GM23338 (cell line): ENCODE measurements at regions not wholly inside any gene's neighbourhood (a gene's known extent, or its start where the extent isn't known, plus 50 kb on each side); places are given as distances from the start of the nearest gene placed in this dataset.

Experiments
- EZH2 ChIP-seq: fragments of 200-600 bp; sonication (generic); IDR thresholded peaks from one replicate; pipeline ENCODE4 v1.8.0; 2017; ENCODE audit warnings: antibody characterized with exemption, mild to moderate bottlenecking, low read depth; ENCODE audit not compliant: unreplicated experiment
- EZH2phosphoT487 ChIP-seq: fragments of 200-600 bp; sonication (generic); IDR thresholded peaks from one replicate; pipeline ENCODE4 v1.8.1; 2018; ENCODE audit warnings: antibody characterized with exemption; ENCODE audit not compliant: unreplicated experiment
- JUNB ChIP-seq: IDR thresholded peaks from one replicate; pipeline ENCODE4 v1.6.1; 2016; ENCODE audit warnings: antibody characterized with exemption; ENCODE audit not compliant: unreplicated experiment
- NANOG ChIP-seq: IDR thresholded peaks from 2 replicates; pipeline ENCODE4 v1.6.1; 2016; ENCODE audit warnings: antibody characterized with exemption, borderline replicate concordance
- STAT1 ChIP-seq: IDR thresholded peaks from one replicate; pipeline ENCODE4 v1.6.1; 2016; ENCODE audit warnings: antibody characterized with exemption; ENCODE audit not compliant: unreplicated experiment
- ZNF114 ChIP-seq: fragments of 250-450 bp; sonication (Bioruptor Pico); IDR thresholded peaks from 2 replicates; pipeline ENCODE4 v1.5.0; 2020; ENCODE audit warnings: mild to moderate bottlenecking, moderate library complexity
- ZNF331 ChIP-seq: fragments of 250-450 bp; sonication (Bioruptor Pico); IDR thresholded peaks from 2 replicates; pipeline ENCODE4 v1.5.0; 2020; ENCODE audit warnings: low read depth, mild to moderate bottlenecking, moderate library complexity
- TF ChIP-seq, protein P1 (sequence below): fragments of 250-450 bp; sonication (Bioruptor Pico); IDR thresholded peaks from 2 replicates; pipeline ENCODE4 v1.5.0; 2020; ENCODE audit warnings: mild to moderate bottlenecking, moderate library complexity
- TF ChIP-seq, protein P2 (sequence below), 2 experiments: fragments of 200-600 bp in 1 of 2; sonication (generic) in 1 of 2; conservative IDR thresholded peaks; 2 replicates each; pipeline versions ENCODE4 v1.5.1 to v1.6.1; 2016 to 2017; ENCODE audit warnings: antibody characterized with exemption in 2 of 2, low read depth in 2 of 2, mild to moderate bottlenecking in 2 of 2, moderate library complexity in 1 of 2
- TF ChIP-seq, protein P3 (sequence below): IDR thresholded peaks from 2 replicates; pipeline ENCODE4 v1.6.1; 2016; ENCODE audit warnings: antibody characterized with exemption

DNA sequence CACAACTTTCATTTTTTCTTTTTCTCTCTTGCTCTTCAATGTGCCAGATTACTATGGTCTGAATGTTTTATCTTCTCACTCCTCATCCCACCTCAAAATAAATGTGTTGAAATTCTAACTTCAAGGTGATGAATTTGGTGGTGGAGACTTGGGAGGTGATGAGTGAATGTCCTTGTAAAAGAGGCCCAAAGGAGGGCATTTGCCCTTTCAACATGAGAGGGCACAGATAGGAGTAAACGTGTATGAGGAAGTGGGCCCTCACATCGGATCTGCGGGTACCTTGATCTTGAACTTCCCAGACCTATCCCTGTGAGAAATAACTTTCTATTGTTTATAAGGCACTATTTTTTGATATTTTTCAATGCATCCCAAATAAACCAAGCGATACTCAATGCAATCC, 412.3 kb upstream of the ADGRL2 start (continued):
- TF ChIP-seq, protein P1, sequence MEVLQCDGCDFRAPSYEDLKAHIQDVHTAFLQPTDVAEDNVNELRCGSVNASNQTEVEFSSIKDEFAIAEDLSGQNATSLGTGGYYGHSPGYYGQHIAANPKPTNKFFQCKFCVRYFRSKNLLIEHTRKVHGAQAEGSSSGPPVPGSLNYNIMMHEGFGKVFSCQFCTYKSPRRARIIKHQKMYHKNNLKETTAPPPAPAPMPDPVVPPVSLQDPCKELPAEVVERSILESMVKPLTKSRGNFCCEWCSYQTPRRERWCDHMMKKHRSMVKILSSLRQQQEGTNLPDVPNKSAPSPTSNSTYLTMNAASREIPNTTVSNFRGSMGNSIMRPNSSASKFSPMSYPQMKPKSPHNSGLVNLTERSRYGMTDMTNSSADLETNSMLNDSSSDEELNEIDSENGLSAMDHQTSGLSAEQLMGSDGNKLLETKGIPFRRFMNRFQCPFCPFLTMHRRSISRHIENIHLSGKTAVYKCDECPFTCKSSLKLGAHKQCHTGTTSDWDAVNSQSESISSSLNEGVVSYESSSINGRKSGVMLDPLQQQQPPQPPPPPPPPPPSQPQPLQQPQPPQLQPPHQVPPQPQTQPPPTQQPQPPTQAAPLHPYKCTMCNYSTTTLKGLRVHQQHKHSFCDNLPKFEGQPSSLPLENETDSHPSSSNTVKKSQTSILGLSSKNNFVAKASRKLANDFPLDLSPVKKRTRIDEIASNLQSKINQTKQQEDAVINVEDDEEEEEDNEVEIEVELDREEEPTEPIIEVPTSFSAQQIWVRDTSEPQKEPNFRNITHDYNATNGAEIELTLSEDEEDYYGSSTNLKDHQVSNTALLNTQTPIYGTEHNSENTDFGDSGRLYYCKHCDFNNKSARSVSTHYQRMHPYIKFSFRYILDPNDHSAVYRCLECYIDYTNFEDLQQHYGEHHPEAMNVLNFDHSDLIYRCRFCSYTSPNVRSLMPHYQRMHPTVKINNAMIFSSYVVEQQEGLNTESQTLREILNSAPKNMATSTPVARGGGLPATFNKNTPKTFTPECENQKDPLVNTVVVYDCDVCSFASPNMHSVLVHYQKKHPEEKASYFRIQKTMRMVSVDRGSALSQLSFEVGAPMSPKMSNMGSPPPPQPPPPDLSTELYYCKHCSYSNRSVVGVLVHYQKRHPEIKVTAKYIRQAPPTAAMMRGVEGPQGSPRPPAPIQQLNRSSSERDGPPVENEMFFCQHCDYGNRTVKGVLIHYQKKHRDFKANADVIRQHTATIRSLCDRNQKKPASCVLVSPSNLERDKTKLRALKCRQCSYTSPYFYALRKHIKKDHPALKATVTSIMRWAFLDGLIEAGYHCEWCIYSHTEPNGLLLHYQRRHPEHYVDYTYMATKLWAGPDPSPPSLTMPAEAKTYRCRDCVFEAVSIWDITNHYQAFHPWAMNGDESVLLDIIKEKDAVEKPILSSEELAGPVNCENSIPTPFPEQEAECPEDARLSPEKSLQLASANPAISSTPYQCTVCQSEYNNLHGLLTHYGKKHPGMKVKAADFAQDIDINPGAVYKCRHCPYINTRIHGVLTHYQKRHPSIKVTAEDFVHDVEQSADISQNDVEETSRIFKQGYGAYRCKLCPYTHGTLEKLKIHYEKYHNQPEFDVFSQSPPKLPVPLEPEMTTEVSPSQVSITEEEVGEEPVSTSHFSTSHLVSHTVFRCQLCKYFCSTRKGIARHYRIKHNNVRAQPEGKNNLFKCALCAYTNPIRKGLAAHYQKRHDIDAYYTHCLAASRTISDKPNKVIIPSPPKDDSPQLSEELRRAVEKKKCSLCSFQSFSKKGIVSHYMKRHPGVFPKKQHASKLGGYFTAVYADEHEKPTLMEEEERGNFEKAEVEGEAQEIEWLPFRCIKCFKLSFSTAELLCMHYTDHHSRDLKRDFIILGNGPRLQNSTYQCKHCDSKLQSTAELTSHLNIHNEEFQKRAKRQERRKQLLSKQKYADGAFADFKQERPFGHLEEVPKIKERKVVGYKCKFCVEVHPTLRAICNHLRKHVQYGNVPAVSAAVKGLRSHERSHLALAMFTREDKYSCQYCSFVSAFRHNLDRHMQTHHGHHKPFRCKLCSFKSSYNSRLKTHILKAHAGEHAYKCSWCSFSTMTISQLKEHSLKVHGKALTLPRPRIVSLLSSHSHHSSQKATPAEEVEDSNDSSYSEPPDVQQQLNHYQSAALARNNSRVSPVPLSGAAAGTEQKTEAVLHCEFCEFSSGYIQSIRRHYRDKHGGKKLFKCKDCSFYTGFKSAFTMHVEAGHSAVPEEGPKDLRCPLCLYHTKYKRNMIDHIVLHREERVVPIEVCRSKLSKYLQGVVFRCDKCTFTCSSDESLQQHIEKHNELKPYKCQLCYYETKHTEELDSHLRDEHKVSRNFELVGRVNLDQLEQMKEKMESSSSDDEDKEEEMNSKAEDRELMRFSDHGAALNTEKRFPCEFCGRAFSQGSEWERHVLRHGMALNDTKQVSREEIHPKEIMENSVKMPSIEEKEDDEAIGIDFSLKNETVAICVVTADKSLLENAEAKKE (CRISPR knock-in tag): no peak
- TF ChIP-seq ZNF331 (no peak), EZH2 (no peak), JUNB (no peak), STAT1 (no peak), EZH2phosphoT487 (no peak), ZNF114 (CRISPR knock-in tag) (no peak), NANOG (no peak)
- TF ChIP-seq, protein P2, sequence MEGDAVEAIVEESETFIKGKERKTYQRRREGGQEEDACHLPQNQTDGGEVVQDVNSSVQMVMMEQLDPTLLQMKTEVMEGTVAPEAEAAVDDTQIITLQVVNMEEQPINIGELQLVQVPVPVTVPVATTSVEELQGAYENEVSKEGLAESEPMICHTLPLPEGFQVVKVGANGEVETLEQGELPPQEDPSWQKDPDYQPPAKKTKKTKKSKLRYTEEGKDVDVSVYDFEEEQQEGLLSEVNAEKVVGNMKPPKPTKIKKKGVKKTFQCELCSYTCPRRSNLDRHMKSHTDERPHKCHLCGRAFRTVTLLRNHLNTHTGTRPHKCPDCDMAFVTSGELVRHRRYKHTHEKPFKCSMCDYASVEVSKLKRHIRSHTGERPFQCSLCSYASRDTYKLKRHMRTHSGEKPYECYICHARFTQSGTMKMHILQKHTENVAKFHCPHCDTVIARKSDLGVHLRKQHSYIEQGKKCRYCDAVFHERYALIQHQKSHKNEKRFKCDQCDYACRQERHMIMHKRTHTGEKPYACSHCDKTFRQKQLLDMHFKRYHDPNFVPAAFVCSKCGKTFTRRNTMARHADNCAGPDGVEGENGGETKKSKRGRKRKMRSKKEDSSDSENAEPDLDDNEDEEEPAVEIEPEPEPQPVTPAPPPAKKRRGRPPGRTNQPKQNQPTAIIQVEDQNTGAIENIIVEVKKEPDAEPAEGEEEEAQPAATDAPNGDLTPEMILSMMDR (conservative IDR thresholded peaks at IDR 0.05; ENCODE audit: low read depth in 2 of 2): no peak
- TF ChIP-seq, protein P3, sequence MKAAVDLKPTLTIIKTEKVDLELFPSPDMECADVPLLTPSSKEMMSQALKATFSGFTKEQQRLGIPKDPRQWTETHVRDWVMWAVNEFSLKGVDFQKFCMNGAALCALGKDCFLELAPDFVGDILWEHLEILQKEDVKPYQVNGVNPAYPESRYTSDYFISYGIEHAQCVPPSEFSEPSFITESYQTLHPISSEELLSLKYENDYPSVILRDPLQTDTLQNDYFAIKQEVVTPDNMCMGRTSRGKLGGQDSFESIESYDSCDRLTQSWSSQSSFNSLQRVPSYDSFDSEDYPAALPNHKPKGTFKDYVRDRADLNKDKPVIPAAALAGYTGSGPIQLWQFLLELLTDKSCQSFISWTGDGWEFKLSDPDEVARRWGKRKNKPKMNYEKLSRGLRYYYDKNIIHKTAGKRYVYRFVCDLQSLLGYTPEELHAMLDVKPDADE: no peak
